Type B pancreatic cell (in vitro differentiated cells): ENCODE measurements at regions not wholly inside any gene's neighbourhood (a gene's known extent, or its start where the extent isn't known, plus 50 kb on each side); places are given as distances from the start of the nearest gene placed in this dataset.

Experiments used
- DNase-seq: peaks from one replicate; pipeline ENCODE4 v3.0.0; 2021; ENCODE audit warnings: mixed read lengths; ENCODE audit not compliant: unreplicated experiment; ENCODE audit errors: extremely low spot score
- H3K27ac Mint-ChIP-seq: 2 replicates; pipeline ENCODE4 v1.8.0; 2021; ENCODE audit warnings: mild to moderate bottlenecking, mixed read lengths
- H3K27me3 Mint-ChIP-seq: 2 replicates; pipeline ENCODE4 v1.8.0; 2021; ENCODE audit warnings: mixed read lengths
- H3K36me3 Mint-ChIP-seq: 2 replicates; pipeline ENCODE4 v1.8.0; 2021; ENCODE audit warnings: mixed read lengths
- H3K4me1 Mint-ChIP-seq: one replicate; pipeline ENCODE4 v1.8.0; 2021; ENCODE audit warnings: mixed read lengths; ENCODE audit not compliant: unreplicated experiment
- H3K4me3 Mint-ChIP-seq: 2 replicates; pipeline ENCODE4 v1.8.0; 2021; ENCODE audit warnings: mild to moderate bottlenecking, mixed read lengths
- H3K9me3 Mint-ChIP-seq: 2 replicates; pipeline ENCODE4 v1.8.0; 2021; ENCODE audit warnings: mixed read lengths
- TF ChIP-seq, protein P1 (sequence below): fragments of 200-600 bp; sonication (generic); conservative IDR thresholded peaks from 2 replicates; pipeline ENCODE4 v1.5.0; 2021; ENCODE audit warnings: antibody characterized with exemption, mild to moderate bottlenecking

DNA sequence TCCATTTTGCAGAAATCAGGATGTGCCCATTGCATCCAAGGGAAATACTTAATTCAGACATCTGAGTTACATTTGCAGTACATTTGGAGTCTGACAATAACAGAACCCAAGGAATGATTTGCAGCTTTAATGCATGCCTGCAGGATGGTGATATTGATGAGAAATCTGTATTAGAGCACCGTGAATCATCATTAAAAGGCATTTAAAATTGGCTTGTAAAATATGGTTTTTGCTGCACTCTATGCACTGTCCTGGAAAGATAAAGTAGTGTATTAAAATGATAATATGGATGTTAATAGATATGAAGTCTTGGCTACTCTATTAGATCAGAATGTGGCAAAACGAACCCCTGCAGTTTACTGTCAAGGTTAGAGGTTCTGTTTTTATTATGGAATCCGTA, 556.9 kb downstream of the MAT2B start:
- TF ChIP-seq, protein P1, sequence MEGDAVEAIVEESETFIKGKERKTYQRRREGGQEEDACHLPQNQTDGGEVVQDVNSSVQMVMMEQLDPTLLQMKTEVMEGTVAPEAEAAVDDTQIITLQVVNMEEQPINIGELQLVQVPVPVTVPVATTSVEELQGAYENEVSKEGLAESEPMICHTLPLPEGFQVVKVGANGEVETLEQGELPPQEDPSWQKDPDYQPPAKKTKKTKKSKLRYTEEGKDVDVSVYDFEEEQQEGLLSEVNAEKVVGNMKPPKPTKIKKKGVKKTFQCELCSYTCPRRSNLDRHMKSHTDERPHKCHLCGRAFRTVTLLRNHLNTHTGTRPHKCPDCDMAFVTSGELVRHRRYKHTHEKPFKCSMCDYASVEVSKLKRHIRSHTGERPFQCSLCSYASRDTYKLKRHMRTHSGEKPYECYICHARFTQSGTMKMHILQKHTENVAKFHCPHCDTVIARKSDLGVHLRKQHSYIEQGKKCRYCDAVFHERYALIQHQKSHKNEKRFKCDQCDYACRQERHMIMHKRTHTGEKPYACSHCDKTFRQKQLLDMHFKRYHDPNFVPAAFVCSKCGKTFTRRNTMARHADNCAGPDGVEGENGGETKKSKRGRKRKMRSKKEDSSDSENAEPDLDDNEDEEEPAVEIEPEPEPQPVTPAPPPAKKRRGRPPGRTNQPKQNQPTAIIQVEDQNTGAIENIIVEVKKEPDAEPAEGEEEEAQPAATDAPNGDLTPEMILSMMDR, result no peak
- no peak overlapping the region for H3K27ac Mint-ChIP-seq
- no peak overlapping the region for H3K4me3 Mint-ChIP-seq
- H3K36me3 Mint-ChIP-seq, result no peaks in the 10 kb centered on the region
- no peaks in the 10 kb centered on the region for H3K4me1 Mint-ChIP-seq
- H3K27me3 Mint-ChIP-seq, result no peaks in the 10 kb centered on the region
- DNase-seq, result no peak
- H3K9me3 Mint-ChIP-seq, result no peaks in the 10 kb centered on the region

DNA sequence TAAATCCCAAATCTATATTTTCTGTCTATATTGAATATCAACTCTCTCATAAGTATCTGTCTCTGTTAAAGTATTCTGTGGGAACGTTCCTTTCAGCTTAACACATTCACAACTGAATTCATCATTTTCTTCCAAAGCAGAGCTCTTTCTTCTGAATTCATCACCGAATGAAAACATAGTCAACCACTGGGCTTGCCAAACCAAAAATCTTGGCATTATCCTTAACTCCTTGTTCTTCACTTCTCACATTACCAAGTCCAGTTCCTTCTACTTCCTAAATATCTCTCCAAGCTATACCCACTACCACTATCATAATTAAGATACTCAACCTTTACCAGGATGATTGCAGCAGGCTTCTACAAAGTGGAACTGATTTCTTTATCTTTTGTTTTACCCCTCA, 559.8 kb downstream of the MAT2B start:
- TF ChIP-seq, protein P1, result no peak
- Mint-ChIP-seq H3K36me3 (no peaks in the 10 kb centered on the region), H3K4me1 (no peaks in the 10 kb centered on the region), H3K4me3 (no peak overlapping the region), H3K9me3 (no peaks in the 10 kb centered on the region), H3K27me3 (no peaks in the 10 kb centered on the region), H3K27ac (no peak overlapping the region)
- no peak for DNase-seq

DNA sequence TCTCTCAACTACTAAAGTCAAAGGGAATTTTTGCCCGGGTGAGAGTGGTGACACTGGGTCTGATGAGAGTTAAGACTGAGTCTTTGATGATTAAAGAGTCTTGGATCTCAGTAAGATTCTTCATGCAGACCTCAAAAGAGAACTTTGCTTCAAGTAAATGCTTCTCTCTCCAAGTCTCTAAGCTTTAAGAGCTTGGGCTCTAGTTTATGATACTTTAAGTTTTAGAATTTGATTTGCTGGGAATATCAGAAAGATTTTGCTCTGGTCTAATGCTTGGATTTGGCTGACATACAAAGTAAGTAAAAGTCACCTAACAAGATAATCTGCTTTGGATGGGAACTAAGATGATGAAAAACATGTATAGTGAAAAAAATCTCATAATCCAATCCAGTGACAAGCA, 566.3 kb downstream of the MAT2B start:
- no peaks in the 10 kb centered on the region for H3K36me3 Mint-ChIP-seq
- peaks cover 4% of the 10 kb centered on the region for H3K9me3 Mint-ChIP-seq
- H3K27me3 Mint-ChIP-seq, result no peaks in the 10 kb centered on the region
- H3K4me3 Mint-ChIP-seq, result no peak overlapping the region
- DNase-seq, result no peak
- TF ChIP-seq, protein P1, result no peak
- no peaks in the 10 kb centered on the region for H3K4me1 Mint-ChIP-seq
- H3K27ac Mint-ChIP-seq, result no peak overlapping the region

DNA sequence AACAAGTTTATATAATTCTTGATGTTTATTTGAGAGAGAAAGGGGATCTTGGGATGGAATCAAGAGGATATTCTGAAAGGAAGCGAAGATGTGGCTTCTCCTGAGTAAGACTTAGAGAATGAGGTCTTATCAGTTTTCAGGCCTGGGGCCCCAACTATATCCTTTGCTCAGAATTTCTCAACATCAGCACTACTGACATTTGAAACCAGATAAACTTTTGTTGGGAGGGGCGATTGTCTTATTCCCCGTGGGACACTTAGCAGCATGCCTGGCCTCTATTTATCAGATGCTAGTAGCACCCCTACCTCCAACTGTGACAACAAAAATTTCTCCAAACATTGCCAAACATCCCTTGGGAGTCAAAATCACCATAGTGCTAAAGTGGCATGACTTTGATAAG, 567.7 kb downstream of the MAT2B start:
- Mint-ChIP-seq H3K9me3 (peaks cover 4% of the 10 kb centered on the region), H3K4me1 (no peaks in the 10 kb centered on the region), H3K4me3 (no peak overlapping the region), H3K36me3 (no peaks in the 10 kb centered on the region), H3K27ac (no peak overlapping the region), H3K27me3 (no peaks in the 10 kb centered on the region)
- no peak for DNase-seq
- TF ChIP-seq, protein P1, result no peak

DNA sequence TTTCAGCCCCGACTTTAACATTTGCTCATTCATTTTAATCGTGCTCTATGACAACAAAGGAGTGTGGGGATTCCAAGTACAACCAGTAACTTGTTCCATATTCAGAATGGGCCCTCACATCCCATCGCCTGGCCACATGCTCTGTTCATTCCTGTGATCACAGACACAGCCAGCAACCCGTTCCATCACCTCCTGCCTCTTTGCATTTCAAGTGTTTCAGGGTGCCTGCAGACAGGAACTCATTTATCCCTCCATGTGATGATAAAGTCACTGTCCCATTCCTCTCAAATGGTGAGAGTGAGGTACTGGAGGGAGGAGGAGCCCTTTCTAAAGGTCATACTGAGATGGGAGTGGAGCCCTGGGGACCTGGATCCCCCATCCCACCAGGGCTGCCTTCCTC, 571.1 kb downstream of the MAT2B start:
- H3K4me3 Mint-ChIP-seq, result no peak overlapping the region

More for the DNA sequence above, 571.1 kb downstream of the MAT2B start:
- Mint-ChIP-seq H3K9me3 (peaks cover under 1% of the 10 kb centered on the region), H3K27me3 (no peaks in the 10 kb centered on the region), H3K4me1 (no peaks in the 10 kb centered on the region), H3K27ac (no peak overlapping the region), H3K36me3 (no peaks in the 10 kb centered on the region)
- TF ChIP-seq, protein P1, result no peak
- DNase-seq, result no peak
